Mesenchymal stem cell (in vitro differentiated cells and primary cell): ENCODE measurements at regions not wholly inside any gene's neighbourhood (a gene's known extent, or its start where the extent isn't known, plus 50 kb on each side); places are given as distances from the start of the nearest gene placed in this dataset.

Experiments used
- DNase-seq: peaks from one replicate; pipeline ENCODE4 v3.0.0-alpha.2; 2013
- H2AFZ ChIP-seq: one replicate; pipeline ENCODE4 v1.6.1; 2013; ENCODE audit warnings: low read depth, mild to moderate bottlenecking, control low read depth, inconsistent platforms, low read length, moderate library complexity
- H2AK5ac ChIP-seq: 2 replicates; pipeline ENCODE4 v1.6.1; 2013; ENCODE audit warnings: low read length, moderate library complexity, mild to moderate bottlenecking, inconsistent platforms; ENCODE audit not compliant: severe bottlenecking
- H2BK120ac ChIP-seq: one replicate; pipeline ENCODE4 v1.6.1; 2013; ENCODE audit warnings: low read depth, mild to moderate bottlenecking, inconsistent platforms, low read length, moderate library complexity
- H2BK12ac ChIP-seq, 2 experiments: one replicate each; pipeline ENCODE4 v1.6.1; 2013; ENCODE audit warnings: inconsistent platforms in 2 of 2, low read length in 2 of 2, mild to moderate bottlenecking in 2 of 2, moderate library complexity in 2 of 2, control low read depth in 1 of 2
- H2BK15ac ChIP-seq: one replicate; pipeline ENCODE4 v1.6.1; 2013; ENCODE audit warnings: mild to moderate bottlenecking, low read depth, inconsistent platforms; ENCODE audit not compliant: poor library complexity, severe bottlenecking
- H2BK5ac ChIP-seq: 2 replicates; pipeline ENCODE4 v1.6.1; 2013; ENCODE audit warnings: low read depth, mild to moderate bottlenecking, low read length, control low read depth, inconsistent platforms; ENCODE audit not compliant: poor library complexity, severe bottlenecking
- H3K14ac ChIP-seq, 2 experiments: one replicate each; pipeline ENCODE4 v1.6.1; 2013; ENCODE audit warnings: inconsistent platforms in 2 of 2, low read length in 2 of 2, control low read depth in 1 of 2, mild to moderate bottlenecking in 1 of 2, moderate library complexity in 1 of 2
- H3K18ac ChIP-seq, 2 experiments: one replicate each; pipeline ENCODE4 v1.6.1; 2013; ENCODE audit warnings: inconsistent platforms in 2 of 2, low read length in 2 of 2, control low read depth in 1 of 2, low read depth in 1 of 2, mild to moderate bottlenecking in 1 of 2
- H3K23ac ChIP-seq, 2 experiments: one replicate each; pipeline ENCODE4 v1.6.1; 2013; ENCODE audit warnings: inconsistent platforms in 2 of 2, low read length in 2 of 2, mild to moderate bottlenecking in 2 of 2, moderate library complexity in 2 of 2, control low read depth in 1 of 2
- H3K27ac ChIP-seq: 2 replicates; pipeline ENCODE4 v1.5.1; 2013; ENCODE audit warnings: mild to moderate bottlenecking, moderate library complexity, low read length, control low read depth, inconsistent platforms; ENCODE audit not compliant: poor library complexity, severe bottlenecking
- H3K27me3 ChIP-seq, 2 experiments: 2 replicates each; pipeline versions ENCODE4 v1.6.1 to v1.7.0; 2013; ENCODE audit warnings: low read length in 2 of 2, mild to moderate bottlenecking in 2 of 2, moderate library complexity in 2 of 2, control low read depth in 1 of 2, inconsistent platforms in 1 of 2; ENCODE audit not compliant: control insufficient read depth in 1 of 2, insufficient read depth in 1 of 2
- H3K36me3 ChIP-seq, 2 experiments: 2 replicates each; pipeline versions ENCODE4 v1.6.1 to v1.7.0; 2013; ENCODE audit warnings: low read length in 2 of 2, control low read depth in 1 of 2, inconsistent platforms in 1 of 2, low read depth in 1 of 2, mild to moderate bottlenecking in 1 of 2; ENCODE audit not compliant: insufficient read depth in 2 of 2, control insufficient read depth in 1 of 2
- H3K4ac ChIP-seq, 2 experiments: one replicate each; pipeline ENCODE4 v1.6.1; 2013; ENCODE audit warnings: inconsistent platforms in 2 of 2, low read length in 2 of 2, mild to moderate bottlenecking in 2 of 2, moderate library complexity in 2 of 2, control low read depth in 1 of 2, low read depth in 1 of 2
- H3K4me1 ChIP-seq: 2 replicates; pipeline ENCODE4 v1.6.1; 2013; ENCODE audit warnings: low read depth, low read length, control low read depth; ENCODE audit not compliant: control insufficient read depth, insufficient read depth
- H3K4me2 ChIP-seq: 2 replicates; pipeline ENCODE4 v1.6.1; 2013; ENCODE audit warnings: low read length, mild to moderate bottlenecking, inconsistent platforms; ENCODE audit not compliant: poor library complexity, severe bottlenecking
- H3K4me3 ChIP-seq, 2 experiments: 2 replicates each; pipeline versions ENCODE4 v1.5.1 to v1.7.0; 2013; ENCODE audit warnings: low read length in 2 of 2, mild to moderate bottlenecking in 2 of 2, control low read depth in 1 of 2, low read depth in 1 of 2; ENCODE audit not compliant: insufficient read depth in 1 of 2
- H3K79me1 ChIP-seq: replicated peaks from 2 replicates; pipeline ENCODE4 v1.6.1; 2013; ENCODE audit warnings: mild to moderate bottlenecking, control low read depth, low read length, inconsistent platforms; ENCODE audit not compliant: poor library complexity, severe bottlenecking
- H3K9ac ChIP-seq: 2 replicates; pipeline ENCODE4 v1.7.0; 2013; ENCODE audit warnings: mild to moderate bottlenecking, low read length, moderate library complexity
- H3K9me3 ChIP-seq: 2 replicates; pipeline ENCODE4 v1.7.0; 2013; ENCODE audit warnings: mild to moderate bottlenecking, low read length; ENCODE audit not compliant: control insufficient read depth
- H4K8ac ChIP-seq: one replicate; pipeline ENCODE4 v1.6.1; 2013; ENCODE audit warnings: inconsistent platforms, mild to moderate bottlenecking, low read length, moderate library complexity
- H4K91ac ChIP-seq: one replicate; pipeline ENCODE4 v1.6.1; 2013; ENCODE audit warnings: mild to moderate bottlenecking, low read length, inconsistent platforms
- whole genome bisulfite sequencing: methylation state at CpG from one replicate; pipeline ENCODE4 v1.1.7; 2013; ENCODE audit warnings: mixed read lengths; 5-methylcytosine and 5-hydroxymethylcytosine counted together

DNA sequence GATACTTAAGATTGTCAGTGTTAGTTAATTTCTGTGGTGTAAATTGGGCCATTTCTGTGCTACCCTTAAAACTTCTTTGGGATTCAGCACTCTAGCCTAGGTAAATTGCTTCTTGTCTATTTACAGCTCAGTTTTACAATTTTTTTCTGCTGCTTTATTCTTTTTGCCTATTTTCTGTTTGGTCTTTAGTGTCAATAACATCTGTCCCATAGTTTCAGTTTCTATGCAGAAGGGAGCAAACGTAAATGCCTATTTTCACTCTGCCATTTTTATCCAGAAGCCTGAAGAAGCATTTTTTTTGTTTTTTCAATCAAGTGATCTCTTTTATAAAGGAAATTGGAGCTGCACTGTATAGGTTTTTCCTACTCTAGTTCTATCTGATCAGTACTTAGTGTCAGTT is 564.9 kb upstream of the MEX3C start:
- Histone ChIP-seq H3K36me3 (no peaks in the 10 kb centered on the region), H3K23ac (no peak overlapping the region), H3K14ac (no peak overlapping the region), H2BK12ac (no peak overlapping the region), H2BK15ac (no peak overlapping the region), H3K4me3 (no peak overlapping the region), H3K4ac (no peak overlapping the region), H2AFZ (no peak overlapping the region), H3K79me1 (no peaks in the 10 kb centered on the region), H3K4me2 (no peak overlapping the region), H3K4me1 (no peaks in the 10 kb centered on the region), H3K9me3 (no peaks in the 10 kb centered on the region), H4K8ac (no peak overlapping the region), H3K18ac (no peak overlapping the region), H2BK5ac (no peak overlapping the region), H4K91ac (no peak overlapping the region), H2AK5ac (no peak overlapping the region), H3K27me3 (no peaks in the 10 kb centered on the region), H2BK120ac (no peak overlapping the region), H3K9ac (no peak overlapping the region), H3K27ac (no peak overlapping the region)
- no peak for DNase-seq
- no CpG with 5 or more reads among the region's 1 CpG for WGBS

- 35% methylated on average over 3 of the region's 3 CpGs for WGBS
- no peak overlapping the region for H2BK15ac ChIP-seq
- H3K27me3 ChIP-seq: no peaks in the 10 kb centered on the region
- H2AFZ ChIP-seq: no peak overlapping the region
- no peaks in the 10 kb centered on the region for H3K4me1 ChIP-seq
- no peak overlapping the region for H3K23ac ChIP-seq
- H3K4me3 ChIP-seq: no peak overlapping the region
- H2AK5ac ChIP-seq: no peak overlapping the region
- H3K4ac ChIP-seq: no peak overlapping the region
- H4K91ac ChIP-seq: no peak overlapping the region
- H3K18ac ChIP-seq: no peak overlapping the region
- no peak overlapping the region for H2BK5ac ChIP-seq
- H3K4me2 ChIP-seq: no peak overlapping the region
- H3K36me3 ChIP-seq: no peaks in the 10 kb centered on the region
- H3K14ac ChIP-seq: no peak overlapping the region
- H2BK12ac ChIP-seq: no peak overlapping the region
- no peaks in the 10 kb centered on the region for H3K79me1 ChIP-seq
- H2BK120ac ChIP-seq: no peak overlapping the region
- no peak overlapping the region for H3K9ac ChIP-seq
- no peaks in the 10 kb centered on the region for H3K9me3 ChIP-seq
- H4K8ac ChIP-seq: no peak overlapping the region
- DNase-seq: no peak
- no peak overlapping the region for H3K27ac ChIP-seq
Observed at GRCh38 chr18:51765606-51766360, 568.3 kb upstream of the MEX3C start.

GRCh38 chr18:51767293-51767692 is 569.8 kb upstream of the MEX3C start:
- no peak overlapping the region for H2BK12ac ChIP-seq
- H3K27me3 ChIP-seq: no peaks in the 10 kb centered on the region
- H3K18ac ChIP-seq: no peak overlapping the region
- H2BK120ac ChIP-seq: no peak overlapping the region
- H3K23ac ChIP-seq: no peak overlapping the region
- H4K91ac ChIP-seq: no peak overlapping the region
- no peaks in the 10 kb centered on the region for H3K36me3 ChIP-seq
- H3K4me2 ChIP-seq: no peak overlapping the region
- no peak overlapping the region for H4K8ac ChIP-seq
- H3K27ac ChIP-seq: no peak overlapping the region
- no peak for DNase-seq
- H2BK15ac ChIP-seq: no peak overlapping the region
- H3K4me1 ChIP-seq: no peaks in the 10 kb centered on the region
- no peak overlapping the region for H2AK5ac ChIP-seq
- WGBS: 58% methylated on average over 1 of the region's 1 CpG
- no peaks in the 10 kb centered on the region for H3K79me1 ChIP-seq
- no peak overlapping the region for H2BK5ac ChIP-seq
- no peak overlapping the region for H3K9ac ChIP-seq
- H3K14ac ChIP-seq: no peak overlapping the region
- H2AFZ ChIP-seq: no peak overlapping the region
- no peaks in the 10 kb centered on the region for H3K9me3 ChIP-seq
- H3K4ac ChIP-seq: no peak overlapping the region
- no peak overlapping the region for H3K4me3 ChIP-seq

GRCh38 chr18:51778115-51778514 is 561.9 kb upstream of the DCC start:
- H2AFZ ChIP-seq: no peak overlapping the region
- H2AK5ac ChIP-seq: no peak overlapping the region
- H3K4me3 ChIP-seq: no peak overlapping the region
- H3K23ac ChIP-seq: no peak overlapping the region
- WGBS: 70% methylated on average over 4 of the region's 4 CpGs
- H3K4ac ChIP-seq: no peak overlapping the region
- H3K9me3 ChIP-seq: peaks cover 3% of the 10 kb centered on the region
- H3K27ac ChIP-seq: no peak overlapping the region
- H3K36me3 ChIP-seq: no peaks in the 10 kb centered on the region
- H3K14ac ChIP-seq: no peak overlapping the region
- no peak overlapping the region for H2BK15ac ChIP-seq
- H3K79me1 ChIP-seq: no peaks in the 10 kb centered on the region
- H2BK12ac ChIP-seq: no peak overlapping the region
- no peak for DNase-seq
- H3K27me3 ChIP-seq: no peaks in the 10 kb centered on the region
- no peak overlapping the region for H3K4me2 ChIP-seq
- H4K8ac ChIP-seq: no peak overlapping the region
- H3K9ac ChIP-seq: no peak overlapping the region
- H2BK5ac ChIP-seq: no peak overlapping the region
- no peak overlapping the region for H2BK120ac ChIP-seq
- no peak overlapping the region for H4K91ac ChIP-seq
- no peaks in the 10 kb centered on the region for H3K4me1 ChIP-seq
- H3K18ac ChIP-seq: no peak overlapping the region
